CD4-positive, CD25-positive, alpha-beta regulatory T cell (primary cell): ENCODE measurements at regions not wholly inside any gene's neighbourhood (a gene's known extent, or its start where the extent isn't known, plus 50 kb on each side); places are given as distances from the start of the nearest gene placed in this dataset.

ENCODE experiments used
- ATAC-seq, 2 donors: fragments of 150-1000 bp; cut with Tn5 transposase; one replicate each; pipeline ENCODE4 v1.10.0; 2021; ENCODE audit warnings: low read depth in 2 of 2, moderate number of reproducible peaks in 2 of 2, moderate library complexity in 1 of 2
- DNase-seq, 3 donors: peaks; one replicate each; pipeline versions ENCODE4 v3.0.0 to v3.0.0-alpha.2; 2012 to 2022; ENCODE audit warnings: mixed read lengths in 1 of 3
- H3K27ac ChIP-seq: one replicate; pipeline ENCODE4 v1.7.0; 2013; ENCODE audit warnings: mild to moderate bottlenecking, low read length; ENCODE audit not compliant: insufficient read depth, poor library complexity, severe bottlenecking
- H3K27me3 ChIP-seq: one replicate; pipeline ENCODE4 v1.7.0; 2013; ENCODE audit warnings: low read length; ENCODE audit not compliant: control insufficient read depth, insufficient read depth
- H3K36me3 ChIP-seq: one replicate; pipeline ENCODE4 v1.7.0; 2013; ENCODE audit warnings: mild to moderate bottlenecking, low read length, moderate library complexity; ENCODE audit not compliant: control insufficient read depth, insufficient read depth
- H3K4me1 ChIP-seq: 2 replicates; pipeline ENCODE4 v1.7.0; 2013; ENCODE audit warnings: mild to moderate bottlenecking, low read length; ENCODE audit not compliant: insufficient read depth, control insufficient read depth, poor library complexity, severe bottlenecking
- H3K4me3 ChIP-seq: one replicate; pipeline ENCODE4 v1.7.0; 2013; ENCODE audit warnings: low read depth, mild to moderate bottlenecking, low read length, moderate library complexity
- H3K9me3 ChIP-seq, 2 experiments: 1 replicate in 1 of 2; 2 replicates in 1 of 2; pipeline ENCODE4 v1.7.0; 2013; ENCODE audit warnings: low read length in 2 of 2, mild to moderate bottlenecking in 1 of 2, moderate library complexity in 1 of 2; ENCODE audit not compliant: control insufficient read depth in 2 of 2
- H3K27ac Mint-ChIP-seq, 3 donors: one replicate each; pipeline ENCODE4 v1.8.0; 2020 to 2022; ENCODE audit warnings: mild to moderate bottlenecking in 3 of 3, mixed read lengths in 3 of 3, moderate library complexity in 2 of 3
- H3K27me3 Mint-ChIP-seq: one replicate; pipeline ENCODE4 v1.8.0; 2022; ENCODE audit warnings: mild to moderate bottlenecking, mixed read lengths
- H3K36me3 Mint-ChIP-seq: one replicate; pipeline ENCODE4 v1.8.0; 2020; ENCODE audit warnings: mixed read lengths
- H3K4me1 Mint-ChIP-seq, 4 donors: one replicate each; pipeline ENCODE4 v1.8.0; 2020 to 2022; ENCODE audit warnings: mixed read lengths in 4 of 4, mild to moderate bottlenecking in 1 of 4
- H3K4me3 Mint-ChIP-seq, 4 donors: one replicate each; pipeline ENCODE4 v1.8.0; 2020 to 2022; ENCODE audit warnings: mild to moderate bottlenecking in 4 of 4, mixed read lengths in 4 of 4, moderate library complexity in 3 of 4
- H3K9me3 Mint-ChIP-seq, 7 donors: one replicate each; pipeline ENCODE4 v1.8.0; 2020 to 2022; ENCODE audit warnings: mixed read lengths in 7 of 7, mild to moderate bottlenecking in 3 of 7, moderate library complexity in 2 of 7

DNA sequence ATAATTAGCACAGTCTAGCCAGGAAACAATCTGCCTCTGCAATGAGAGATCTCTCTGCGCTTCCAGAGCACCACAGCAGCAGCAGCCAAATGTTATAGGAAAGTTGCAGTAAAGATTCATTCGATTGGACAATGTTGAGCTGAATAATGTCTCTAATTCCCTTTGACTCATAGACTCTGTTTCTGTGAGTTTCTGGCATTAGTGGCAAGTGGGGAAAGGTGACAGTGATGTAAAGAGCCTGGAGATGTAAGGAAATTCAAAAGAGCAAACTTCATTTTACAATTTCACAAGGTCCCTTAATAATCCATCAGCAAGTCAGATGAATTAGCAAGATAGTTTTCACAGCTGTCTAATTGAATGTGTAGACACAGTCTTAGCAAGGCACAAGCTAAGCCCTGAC is 184.4 kb downstream of the VEGFC start:
- Mint-ChIP-seq H3K36me3 (no peaks in the 10 kb centered on the region), H3K27ac (no peak overlapping the region), H3K9me3 (peaks cover 0 to 6% (median 3%) of the 10 kb centered on the region in 7 donors), H3K27me3 (no peaks in the 10 kb centered on the region), H3K4me1 (no peaks in the 10 kb centered on the region), H3K4me3 (no peak overlapping the region)
- Histone ChIP-seq H3K4me3 (no peak overlapping the region), H3K36me3 (no peaks in the 10 kb centered on the region), H3K4me1 (no peaks in the 10 kb centered on the region), H3K27me3 (no peaks in the 10 kb centered on the region), H3K9me3 (no peaks in the 10 kb centered on the region), H3K27ac (no peak overlapping the region)
- DNase-seq (no peak), ATAC-seq (no peak)

DNA sequence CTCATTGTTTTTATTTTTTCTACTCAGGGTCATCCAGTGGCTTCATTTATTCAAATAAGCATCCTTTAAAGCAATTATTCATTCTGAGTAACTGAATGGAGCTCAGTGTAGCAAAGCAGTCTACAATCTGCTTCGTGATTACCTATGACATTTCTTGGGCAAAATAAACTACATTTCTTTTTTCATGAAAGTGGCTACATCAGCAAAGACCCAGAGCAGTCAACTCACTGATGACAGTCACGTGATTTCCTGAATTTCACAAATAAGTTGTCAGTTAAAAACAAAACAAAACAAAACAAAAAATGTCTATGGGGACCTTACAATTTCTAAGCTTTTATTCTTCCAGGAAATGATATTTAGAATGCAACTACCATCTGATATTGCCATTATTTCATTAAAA is 182.1 kb downstream of the VEGFC start:
- DNase-seq (no peak), ATAC-seq (no peak)
- Histone ChIP-seq H3K27ac (no peak overlapping the region), H3K9me3 (no peaks in the 10 kb centered on the region), H3K27me3 (no peaks in the 10 kb centered on the region), H3K4me3 (no peak overlapping the region), H3K36me3 (no peaks in the 10 kb centered on the region), H3K4me1 (no peaks in the 10 kb centered on the region)
- no peak overlapping the region for H3K27ac Mint-ChIP-seq
- peaks cover 0 to 6% (median 1%) of the 10 kb centered on the region in 7 donors for H3K9me3 Mint-ChIP-seq
- H3K4me3 Mint-ChIP-seq: no peak overlapping the region
- no peaks in the 10 kb centered on the region for H3K27me3 Mint-ChIP-seq
- no peaks in the 10 kb centered on the region for H3K4me1 Mint-ChIP-seq
- H3K36me3 Mint-ChIP-seq: no peaks in the 10 kb centered on the region

DNA sequence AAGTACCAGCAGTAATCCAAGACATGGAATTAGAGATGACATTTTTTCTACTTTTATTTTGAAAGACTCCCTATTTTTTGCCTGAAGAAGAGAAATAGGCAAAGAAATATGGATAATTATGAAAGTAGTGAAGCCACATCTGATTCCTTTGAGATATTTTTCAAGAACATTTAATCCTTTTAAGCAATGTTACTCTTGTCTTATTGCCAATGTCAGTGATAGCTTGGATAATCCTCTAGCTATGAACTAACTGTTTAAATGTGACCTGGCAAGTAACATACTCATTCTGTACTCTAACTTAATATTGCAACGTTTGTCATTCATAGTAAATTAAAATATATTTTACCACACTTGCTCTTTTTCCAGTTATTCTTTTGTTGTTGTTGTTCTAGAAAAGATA is 181.3 kb downstream of the VEGFC start:
- DNase-seq (no peak), ATAC-seq (no peak)
- Mint-ChIP-seq H3K36me3 (no peaks in the 10 kb centered on the region), H3K9me3 (peaks cover 0 to 6% (median 1%) of the 10 kb centered on the region in 7 donors), H3K27ac (no peak overlapping the region), H3K4me3 (no peak overlapping the region), H3K4me1 (no peaks in the 10 kb centered on the region), H3K27me3 (no peaks in the 10 kb centered on the region)
- Histone ChIP-seq H3K27me3 (no peaks in the 10 kb centered on the region), H3K36me3 (no peaks in the 10 kb centered on the region), H3K4me3 (no peak overlapping the region), H3K4me1 (no peaks in the 10 kb centered on the region), H3K9me3 (no peaks in the 10 kb centered on the region), H3K27ac (no peak overlapping the region)

DNA sequence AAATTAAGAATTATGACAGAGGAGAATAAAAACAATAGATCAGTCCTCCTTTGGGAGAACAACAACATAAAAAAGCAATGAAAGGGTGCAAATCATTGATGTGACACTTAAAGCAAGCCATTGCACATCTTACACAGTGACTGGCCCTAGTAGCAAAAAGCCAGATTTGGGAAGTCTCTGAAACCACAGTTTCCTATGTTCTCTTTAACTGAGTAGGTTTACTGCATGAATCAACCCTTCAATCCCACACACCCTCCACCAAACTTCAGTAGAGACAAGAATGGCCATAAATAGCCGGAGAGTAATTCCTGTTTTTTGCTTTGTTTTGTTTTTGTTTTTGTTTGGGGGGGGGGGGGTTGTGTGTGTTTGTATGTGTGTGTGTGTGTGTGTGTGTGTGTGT is 180.8 kb downstream of the VEGFC start:
- no peak overlapping the region for H3K27ac Mint-ChIP-seq
- no peaks in the 10 kb centered on the region for H3K9me3 ChIP-seq
- no peak overlapping the region for H3K4me3 Mint-ChIP-seq
- no peak for DNase-seq
- no peaks in the 10 kb centered on the region for H3K4me1 Mint-ChIP-seq
- no peaks in the 10 kb centered on the region for H3K27me3 ChIP-seq
- ATAC-seq: no peak
- H3K27me3 Mint-ChIP-seq: no peaks in the 10 kb centered on the region
- no peak overlapping the region for H3K27ac ChIP-seq
- no peaks in the 10 kb centered on the region for H3K36me3 Mint-ChIP-seq
- peaks cover 0 to 6% (median 1%) of the 10 kb centered on the region in 7 donors for H3K9me3 Mint-ChIP-seq
- no peaks in the 10 kb centered on the region for H3K4me1 ChIP-seq
- H3K36me3 ChIP-seq: no peaks in the 10 kb centered on the region
- no peak overlapping the region for H3K4me3 ChIP-seq

DNA sequence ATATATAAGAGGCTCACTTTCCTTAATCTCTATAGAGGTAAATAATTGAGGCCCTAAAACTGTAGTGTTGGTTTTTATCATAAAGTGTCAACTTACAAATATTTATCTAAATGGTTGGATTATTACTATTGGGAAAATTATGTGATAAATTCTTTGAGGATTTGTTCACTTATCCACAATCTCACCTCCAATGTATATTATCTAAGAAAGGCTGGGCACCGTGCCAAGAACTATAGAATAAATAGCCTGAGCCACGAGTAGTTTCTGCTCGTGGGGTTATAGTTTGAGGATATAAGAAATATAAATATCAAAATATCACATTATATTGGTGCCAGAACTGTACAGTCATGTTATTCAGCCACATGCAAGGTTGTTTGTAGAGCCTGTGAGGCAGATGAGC is 177.9 kb downstream of the VEGFC start:
- H3K9me3 ChIP-seq: no peaks in the 10 kb centered on the region
- ATAC-seq: no peak
- H3K27me3 ChIP-seq: no peaks in the 10 kb centered on the region
- H3K4me1 Mint-ChIP-seq: no peaks in the 10 kb centered on the region
- no peaks in the 10 kb centered on the region for H3K36me3 Mint-ChIP-seq
- H3K4me3 ChIP-seq: no peak overlapping the region
- H3K27ac Mint-ChIP-seq: no peak overlapping the region
- H3K9me3 Mint-ChIP-seq: peaks cover 0 to 6% (median 0%) of the 10 kb centered on the region in 7 donors
- no peaks in the 10 kb centered on the region for H3K4me1 ChIP-seq
- H3K36me3 ChIP-seq: no peaks in the 10 kb centered on the region
- H3K4me3 Mint-ChIP-seq: no peak overlapping the region
- no peak overlapping the region for H3K27ac ChIP-seq
- no peak for DNase-seq
- no peaks in the 10 kb centered on the region for H3K27me3 Mint-ChIP-seq

DNA sequence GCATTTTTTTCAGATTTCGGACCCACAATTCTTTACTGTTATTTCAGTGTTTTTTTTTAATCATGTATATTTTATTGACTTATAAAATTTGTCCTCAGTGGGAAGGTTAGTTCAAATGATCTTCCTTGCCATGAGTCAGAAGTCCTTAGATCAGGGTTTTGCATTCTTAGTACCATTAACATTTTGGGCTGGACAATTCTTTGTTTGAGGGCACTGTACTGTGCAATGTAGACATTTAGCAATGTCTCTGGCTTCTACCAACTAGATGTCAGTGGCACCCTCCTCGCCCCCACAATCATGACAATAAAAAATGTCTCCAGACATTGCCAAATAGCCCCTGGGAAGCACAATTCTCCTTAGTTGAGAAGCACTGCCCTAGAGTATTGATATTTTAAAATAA is 176.6 kb downstream of the VEGFC start:
- H3K36me3 ChIP-seq: no peaks in the 10 kb centered on the region
- H3K4me3 ChIP-seq: no peak overlapping the region
- ATAC-seq (no peak), DNase-seq (no peak)
- no peaks in the 10 kb centered on the region for H3K9me3 ChIP-seq
- no peaks in the 10 kb centered on the region for H3K27me3 ChIP-seq
- peaks cover 0 to 6% (median 0%) of the 10 kb centered on the region in 7 donors for H3K9me3 Mint-ChIP-seq
- H3K4me1 Mint-ChIP-seq: no peaks in the 10 kb centered on the region
- H3K4me1 ChIP-seq: no peaks in the 10 kb centered on the region
- no peaks in the 10 kb centered on the region for H3K36me3 Mint-ChIP-seq
- H3K27ac Mint-ChIP-seq: no peak overlapping the region
- H3K27ac ChIP-seq: no peak overlapping the region
- no peaks in the 10 kb centered on the region for H3K27me3 Mint-ChIP-seq
- H3K4me3 Mint-ChIP-seq: no peak overlapping the region

DNA sequence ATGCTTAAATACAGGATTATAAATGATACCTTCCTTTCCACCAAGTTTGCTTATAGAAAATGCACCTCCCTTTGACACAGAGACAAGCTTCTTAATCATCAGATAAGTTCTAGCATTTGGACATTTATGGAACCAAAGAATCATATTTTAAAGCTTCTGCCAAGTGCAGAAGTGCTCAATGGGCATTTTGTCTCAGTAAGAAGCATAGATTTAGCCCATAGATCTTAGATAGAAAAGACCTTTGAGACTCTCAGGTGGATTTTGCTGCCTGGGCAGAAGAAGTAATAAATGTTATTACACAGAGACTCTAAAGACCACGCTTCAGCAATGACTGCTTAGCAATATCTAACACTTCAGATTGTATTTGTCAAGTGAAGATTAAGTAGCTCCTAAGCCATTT is 174.6 kb downstream of the VEGFC start:
- Mint-ChIP-seq H3K36me3 (no peaks in the 10 kb centered on the region), H3K27ac (no peak overlapping the region), H3K9me3 (peaks cover 0 to 3% (median 0%) of the 10 kb centered on the region in 7 donors), H3K4me1 (no peaks in the 10 kb centered on the region), H3K4me3 (no peak overlapping the region), H3K27me3 (no peaks in the 10 kb centered on the region)
- H3K4me1 ChIP-seq: no peaks in the 10 kb centered on the region
- H3K27ac ChIP-seq: no peak overlapping the region
- H3K4me3 ChIP-seq: no peak overlapping the region
- H3K9me3 ChIP-seq: no peaks in the 10 kb centered on the region
- ATAC-seq (no peak), DNase-seq (no peak)
- no peaks in the 10 kb centered on the region for H3K27me3 ChIP-seq
- no peaks in the 10 kb centered on the region for H3K36me3 ChIP-seq

DNA sequence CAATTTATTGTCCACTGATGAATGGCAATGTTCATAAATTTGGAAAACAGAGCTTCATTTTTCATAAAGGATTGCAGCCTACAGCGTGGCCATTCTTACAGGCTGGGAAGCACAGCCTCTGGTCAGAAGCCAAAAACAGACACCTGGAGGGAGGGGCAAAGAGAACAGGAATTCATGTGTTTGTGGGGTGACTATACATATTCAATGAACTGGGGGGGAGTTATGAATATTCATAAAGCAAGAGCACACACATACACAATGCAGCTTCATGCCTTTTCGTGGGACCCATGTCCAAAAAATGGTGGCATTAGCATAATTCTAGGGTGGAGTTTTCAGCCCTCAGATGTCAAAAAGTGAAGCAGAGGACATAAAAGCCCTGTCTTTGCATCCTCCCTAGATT is 173.3 kb downstream of the VEGFC start:
- Histone ChIP-seq H3K27me3 (no peaks in the 10 kb centered on the region), H3K9me3 (no peaks in the 10 kb centered on the region), H3K36me3 (no peaks in the 10 kb centered on the region), H3K4me1 (no peaks in the 10 kb centered on the region), H3K4me3 (no peak overlapping the region), H3K27ac (no peak overlapping the region)
- Mint-ChIP-seq H3K9me3 (peaks cover 0 to 3% (median 0%) of the 10 kb centered on the region in 7 donors), H3K36me3 (no peaks in the 10 kb centered on the region), H3K4me1 (no peaks in the 10 kb centered on the region), H3K27me3 (no peaks in the 10 kb centered on the region), H3K4me3 (no peak overlapping the region), H3K27ac (no peak overlapping the region)
- ATAC-seq (no peak), DNase-seq (no peak)
